AG09309 (cell line): ENCODE measurements at regions not wholly inside any gene's neighbourhood (a gene's known extent, or its start where the extent isn't known, plus 50 kb on each side); places are given as distances from the start of the nearest gene placed in this dataset.

Experiments used
- DNase-seq: peaks from one replicate; pipeline ENCODE4 v3.0.0-alpha.2; 2010; ENCODE audit warnings: low read depth
- H3K4me3 ChIP-seq: 2 replicates; pipeline ENCODE4 v1.5.1; 2011; ENCODE audit warnings: mild to moderate bottlenecking, low read depth, low read length, moderate library complexity; ENCODE audit not compliant: control insufficient read depth
- TF ChIP-seq, protein P1 (sequence below): IDR thresholded peaks from 2 replicates; pipeline ENCODE4 v1.5.1; 2011; ENCODE audit warnings: mild to moderate bottlenecking, low read depth, low read length, inconsistent platforms; ENCODE audit not compliant: insufficient read depth, control insufficient read depth; ENCODE audit errors: missing control alignments

DNA sequence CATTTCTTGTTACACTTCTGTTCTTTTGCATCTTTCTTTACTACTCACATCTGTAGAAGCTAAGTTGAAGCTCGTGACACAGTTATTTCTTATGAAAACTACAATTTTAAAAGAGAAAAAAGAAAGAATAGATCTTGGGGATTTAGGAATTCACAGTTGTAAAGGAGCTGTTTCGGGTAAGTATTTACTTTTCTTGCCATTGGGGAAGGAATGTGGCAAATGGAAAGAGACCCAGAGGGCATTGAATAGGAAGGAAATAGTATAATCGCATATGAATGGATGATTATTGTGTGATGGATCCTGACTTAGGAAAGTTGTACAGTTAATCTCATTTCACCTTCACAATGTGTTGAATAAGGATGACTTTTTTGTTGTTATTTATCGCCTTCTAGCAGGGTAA, 914.1 kb upstream of the CDH8 start:
- TF ChIP-seq, protein P1, sequence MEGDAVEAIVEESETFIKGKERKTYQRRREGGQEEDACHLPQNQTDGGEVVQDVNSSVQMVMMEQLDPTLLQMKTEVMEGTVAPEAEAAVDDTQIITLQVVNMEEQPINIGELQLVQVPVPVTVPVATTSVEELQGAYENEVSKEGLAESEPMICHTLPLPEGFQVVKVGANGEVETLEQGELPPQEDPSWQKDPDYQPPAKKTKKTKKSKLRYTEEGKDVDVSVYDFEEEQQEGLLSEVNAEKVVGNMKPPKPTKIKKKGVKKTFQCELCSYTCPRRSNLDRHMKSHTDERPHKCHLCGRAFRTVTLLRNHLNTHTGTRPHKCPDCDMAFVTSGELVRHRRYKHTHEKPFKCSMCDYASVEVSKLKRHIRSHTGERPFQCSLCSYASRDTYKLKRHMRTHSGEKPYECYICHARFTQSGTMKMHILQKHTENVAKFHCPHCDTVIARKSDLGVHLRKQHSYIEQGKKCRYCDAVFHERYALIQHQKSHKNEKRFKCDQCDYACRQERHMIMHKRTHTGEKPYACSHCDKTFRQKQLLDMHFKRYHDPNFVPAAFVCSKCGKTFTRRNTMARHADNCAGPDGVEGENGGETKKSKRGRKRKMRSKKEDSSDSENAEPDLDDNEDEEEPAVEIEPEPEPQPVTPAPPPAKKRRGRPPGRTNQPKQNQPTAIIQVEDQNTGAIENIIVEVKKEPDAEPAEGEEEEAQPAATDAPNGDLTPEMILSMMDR: no peak
- no peak overlapping the region for H3K4me3 ChIP-seq
- DNase-seq: no peak

DNA sequence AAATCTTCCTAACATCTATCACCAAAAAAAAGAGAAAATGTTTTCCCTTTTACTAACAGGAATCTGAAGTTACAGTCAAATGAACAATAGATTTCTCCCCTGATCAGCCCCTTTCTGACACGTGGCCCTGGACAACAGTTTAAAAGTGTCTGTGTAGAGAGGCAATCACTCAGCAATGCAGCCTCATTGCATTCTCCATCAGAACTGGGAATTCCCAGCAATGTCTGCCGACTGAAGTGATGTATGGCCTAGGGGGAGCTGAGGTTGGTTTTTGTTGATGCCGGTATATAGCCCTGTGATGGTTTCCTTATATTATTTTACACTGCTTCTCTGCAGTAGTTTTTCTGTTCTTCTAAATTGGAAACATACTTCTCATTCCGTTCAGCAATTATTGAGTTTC, 904.3 kb upstream of the CDH8 start:
- H3K4me3 ChIP-seq: no peak overlapping the region
- TF ChIP-seq, protein P1: no peak
- no peak for DNase-seq

DNA sequence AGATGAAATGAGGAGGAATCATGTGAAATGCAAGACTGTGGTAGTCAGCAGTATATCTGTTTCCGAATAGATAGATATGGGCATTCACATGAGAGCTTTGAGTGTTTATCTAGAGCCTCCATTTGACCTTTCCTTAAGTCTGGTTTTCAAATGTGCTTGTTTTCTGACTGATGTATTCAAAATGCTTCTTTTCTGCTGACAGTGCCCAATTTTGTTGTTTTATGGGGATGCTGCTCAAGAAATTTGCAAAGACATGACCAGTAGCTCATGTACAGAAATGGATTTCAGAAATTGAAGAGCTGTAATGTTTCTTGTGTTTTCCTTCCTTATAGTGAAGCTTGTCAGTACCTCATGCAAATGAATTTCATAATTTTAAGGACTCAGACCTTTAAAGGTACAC, 903.4 kb upstream of the CDH8 start:
- DNase-seq: no peak
- H3K4me3 ChIP-seq: no peak overlapping the region
- TF ChIP-seq, protein P1: no peak

DNA sequence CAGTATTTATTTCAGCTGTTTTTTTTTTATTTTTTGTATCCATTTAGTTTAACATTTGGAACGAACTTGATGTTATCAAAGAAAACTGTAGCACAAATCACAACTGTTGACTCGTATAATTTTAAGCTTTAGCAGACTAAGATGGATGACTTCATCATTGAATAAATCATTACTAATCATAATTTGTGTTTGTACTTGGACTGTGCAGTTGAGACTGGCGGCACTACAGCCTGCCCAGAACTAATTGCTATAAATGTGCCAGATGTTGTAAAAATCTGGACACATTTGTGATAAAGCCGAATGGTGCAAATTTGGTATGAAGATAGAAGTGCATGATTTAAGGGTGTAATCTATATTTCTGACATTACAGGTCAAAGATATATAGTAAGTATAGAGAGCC, 897.7 kb upstream of the CDH8 start:
- DNase-seq: no peak
- TF ChIP-seq, protein P1: no peak
- no peak overlapping the region for H3K4me3 ChIP-seq

DNA sequence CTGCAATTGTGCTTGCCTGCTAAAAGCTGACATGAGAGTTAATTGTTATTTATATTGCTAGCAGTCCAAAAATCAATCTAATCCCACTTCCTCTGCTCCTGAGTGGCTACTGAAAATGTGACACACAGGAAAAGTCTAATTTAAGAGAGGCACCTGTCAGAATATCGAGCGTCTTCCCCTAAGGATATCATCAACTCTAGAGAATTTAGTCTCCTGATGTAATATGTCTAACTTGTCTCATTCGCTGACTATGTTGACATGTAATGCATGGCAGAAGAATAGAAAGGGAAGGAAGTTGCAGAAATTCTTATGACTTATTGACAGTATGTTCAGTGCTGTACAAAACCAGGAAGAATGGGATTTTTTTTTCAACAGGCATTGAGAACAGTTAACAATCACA, 893.4 kb upstream of the CDH8 start:
- TF ChIP-seq, protein P1: no peak
- DNase-seq: no peak
- no peak overlapping the region for H3K4me3 ChIP-seq

DNA sequence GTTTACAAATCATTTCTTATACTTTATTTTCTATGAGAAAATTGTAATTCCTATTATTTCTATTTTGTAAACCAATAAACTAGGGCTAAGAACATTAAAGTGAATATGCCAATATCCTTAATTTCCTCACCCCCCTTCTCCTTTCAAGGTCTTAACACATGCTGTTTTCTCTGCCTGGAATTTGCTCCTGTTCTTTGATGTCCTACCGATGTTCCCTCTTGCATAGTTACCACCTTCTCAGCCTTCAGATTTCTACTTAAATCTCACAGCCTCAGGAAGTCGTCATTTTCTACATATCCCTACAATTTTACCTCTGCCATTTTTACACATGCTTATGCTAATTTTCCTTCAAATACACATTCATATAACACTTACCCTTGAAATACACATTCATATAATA, 890.9 kb upstream of the CDH8 start:
- TF ChIP-seq, protein P1: no peak

More for the DNA sequence above, 890.9 kb upstream of the CDH8 start:
- no peak overlapping the region for H3K4me3 ChIP-seq
- DNase-seq: no peak
